PC-9 (cell line): ENCODE measurements at regions not wholly inside any gene's neighbourhood (a gene's known extent, or its start where the extent isn't known, plus 50 kb on each side); places are given as distances from the start of the nearest gene placed in this dataset.

Experiments used
- BruUV-seq: library from RNA; stranded (reverse); fragments of 400-500 nt; replicated peaks from 2 replicates; lab custom pipeline; 2021; lab: Mats Ljungman, UMichigan
- CTCF ChIA-PET: fragments of 300-600 bp; sonication (Branson Sonifier 250); formaldehyde crosslinking; loops from one replicate; lab custom pipeline; 2022; ENCODE audit warnings: antibody characterized with exemption; lab: Charles Lee
- POLR2A ChIA-PET: fragments of 300-600 bp; sonication (Branson Sonifier 250); formaldehyde crosslinking; loops from one replicate; lab custom pipeline; 2022; ENCODE audit warnings: antibody characterized with exemption; ENCODE audit not compliant: unreplicated experiment; lab: Charles Lee
- DNase-seq, 2 experiments: peaks; one replicate each; pipeline versions ENCODE4 v3.0.0 to v3.0.0-alpha.2; 2015 to 2022; ENCODE audit warnings: mixed read lengths in 1 of 2
- H2AFZ ChIP-seq: fragments of 200-600 bp; sonication (generic); 2 replicates; pipeline ENCODE4 v1.8.1; 2017; ENCODE audit warnings: antibody characterized with exemption
- H3F3A ChIP-seq: fragments of 200-600 bp; sonication (generic); 2 replicates; pipeline ENCODE4 v1.8.1; 2017; ENCODE audit warnings: antibody characterized with exemption, mild to moderate bottlenecking, low read depth; ENCODE audit not compliant: insufficient read depth
- H3K27ac ChIP-seq: fragments of 200-600 bp; sonication (generic); 2 replicates; pipeline ENCODE4 v1.6.1; 2016; ENCODE audit warnings: mixed run types
- H3K27me3 ChIP-seq: fragments of 200-600 bp; sonication (generic); 2 replicates; pipeline ENCODE4 v1.6.1; 2016; ENCODE audit warnings: low read depth, mixed run types; ENCODE audit not compliant: insufficient read depth
- H3K36me3 ChIP-seq: fragments of 200-600 bp; sonication (generic); 2 replicates; pipeline ENCODE4 v1.6.1; 2016; ENCODE audit warnings: low read depth, mixed run types
- H3K4me1 ChIP-seq: fragments of 200-600 bp; sonication (generic); replicated peaks from 2 replicates; pipeline ENCODE4 v1.6.1; 2016; ENCODE audit warnings: mixed run types; ENCODE audit not compliant: insufficient read depth
- H3K4me2 ChIP-seq: fragments of 200-600 bp; sonication (generic); 2 replicates; pipeline ENCODE4 v1.6.1; 2017; ENCODE audit warnings: mixed run types
- H3K4me3 ChIP-seq: fragments of 200-600 bp; sonication (generic); 2 replicates; pipeline ENCODE4 v1.6.1; 2016; ENCODE audit warnings: mixed run types
- H3K79me2 ChIP-seq: fragments of 200-600 bp; sonication (generic); 2 replicates; pipeline ENCODE4 v1.6.1; 2017; ENCODE audit warnings: low read depth, mixed run types
- H3K9me2 ChIP-seq: fragments of 200-600 bp; sonication (generic); 2 replicates; pipeline ENCODE4 v1.8.1; 2017; ENCODE audit warnings: mild to moderate bottlenecking; ENCODE audit not compliant: insufficient read depth
- H3K9me3 ChIP-seq: fragments of 200-600 bp; sonication (generic); 2 replicates; pipeline ENCODE4 v1.8.1; 2016; ENCODE audit warnings: low read depth; ENCODE audit not compliant: insufficient read depth
- H4K20me1 ChIP-seq: fragments of 200-600 bp; sonication (generic); 2 replicates; pipeline ENCODE4 v1.8.1; 2017; ENCODE audit not compliant: insufficient read depth
- EZH2 ChIP-seq: fragments of 200-600 bp; sonication (generic); IDR thresholded peaks from 2 replicates; pipeline ENCODE4 v1.8.0; 2017; ENCODE audit warnings: antibody characterized with exemption, low read depth
- intact Hi-C: fragments of 100-400 bp; cut with micrococcal nuclease; formaldehyde crosslinking; loops from one replicate; pipeline ENCODE4 v1.10.0; 2022; ENCODE audit not compliant: unreplicated experiment
- TF ChIP-seq, protein P1 (sequence below): fragments of 200-600 bp; sonication (generic); conservative IDR thresholded peaks from 2 replicates; pipeline ENCODE4 v1.6.1; 2017; ENCODE audit warnings: mixed run types, antibody characterized with exemption, mild to moderate bottlenecking, moderate library complexity

DNA sequence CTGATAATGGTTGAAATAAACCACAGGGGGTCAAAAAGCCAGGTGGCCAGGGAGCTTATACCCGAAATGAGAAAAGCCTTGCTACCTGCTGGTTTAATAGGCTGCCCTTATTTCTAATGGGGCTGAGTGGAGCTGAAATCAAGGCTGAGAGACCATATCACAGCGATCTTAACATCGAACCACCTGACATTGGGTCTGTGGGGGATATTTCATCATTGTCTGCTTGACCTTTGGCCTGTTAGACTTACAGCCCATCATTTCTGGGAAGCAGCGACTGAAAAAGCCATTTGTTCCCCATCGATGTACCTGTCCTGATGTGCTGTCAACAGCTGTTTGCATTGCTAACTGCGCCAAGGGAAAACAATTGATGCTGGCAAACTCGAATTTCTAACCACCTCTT lies 199.7 kb upstream of the SLC14A2 start:
- ChIA-PET POLR2A (no interaction called here), CTCF (no interaction called here)
- Histone ChIP-seq H3K36me3 (no peaks in the 10 kb centered on the region), H3K79me2 (no peaks in the 10 kb centered on the region), H3K27ac (no peak overlapping the region), H3K4me3 (no peak overlapping the region), H3F3A (peaks cover 3% of the 10 kb centered on the region; the same call in 1 of the 2 replicates), H3K9me3 (no peaks in the 10 kb centered on the region), H4K20me1 (no peaks in the 10 kb centered on the region), H3K27me3 (no peaks in the 10 kb centered on the region), H3K4me2 (no peak overlapping the region), H2AFZ (no peak overlapping the region), H3K4me1 (peaks cover 16% of the 10 kb centered on the region), H3K9me2 (no peaks in the 10 kb centered on the region)
- intact Hi-C loops, result no loop called here
- TF ChIP-seq, protein P1, sequence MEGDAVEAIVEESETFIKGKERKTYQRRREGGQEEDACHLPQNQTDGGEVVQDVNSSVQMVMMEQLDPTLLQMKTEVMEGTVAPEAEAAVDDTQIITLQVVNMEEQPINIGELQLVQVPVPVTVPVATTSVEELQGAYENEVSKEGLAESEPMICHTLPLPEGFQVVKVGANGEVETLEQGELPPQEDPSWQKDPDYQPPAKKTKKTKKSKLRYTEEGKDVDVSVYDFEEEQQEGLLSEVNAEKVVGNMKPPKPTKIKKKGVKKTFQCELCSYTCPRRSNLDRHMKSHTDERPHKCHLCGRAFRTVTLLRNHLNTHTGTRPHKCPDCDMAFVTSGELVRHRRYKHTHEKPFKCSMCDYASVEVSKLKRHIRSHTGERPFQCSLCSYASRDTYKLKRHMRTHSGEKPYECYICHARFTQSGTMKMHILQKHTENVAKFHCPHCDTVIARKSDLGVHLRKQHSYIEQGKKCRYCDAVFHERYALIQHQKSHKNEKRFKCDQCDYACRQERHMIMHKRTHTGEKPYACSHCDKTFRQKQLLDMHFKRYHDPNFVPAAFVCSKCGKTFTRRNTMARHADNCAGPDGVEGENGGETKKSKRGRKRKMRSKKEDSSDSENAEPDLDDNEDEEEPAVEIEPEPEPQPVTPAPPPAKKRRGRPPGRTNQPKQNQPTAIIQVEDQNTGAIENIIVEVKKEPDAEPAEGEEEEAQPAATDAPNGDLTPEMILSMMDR, result no peak
- no peak for TF ChIP-seq EZH2
- BruUV-seq, result no TSS peak
- no peak for DNase-seq

DNA sequence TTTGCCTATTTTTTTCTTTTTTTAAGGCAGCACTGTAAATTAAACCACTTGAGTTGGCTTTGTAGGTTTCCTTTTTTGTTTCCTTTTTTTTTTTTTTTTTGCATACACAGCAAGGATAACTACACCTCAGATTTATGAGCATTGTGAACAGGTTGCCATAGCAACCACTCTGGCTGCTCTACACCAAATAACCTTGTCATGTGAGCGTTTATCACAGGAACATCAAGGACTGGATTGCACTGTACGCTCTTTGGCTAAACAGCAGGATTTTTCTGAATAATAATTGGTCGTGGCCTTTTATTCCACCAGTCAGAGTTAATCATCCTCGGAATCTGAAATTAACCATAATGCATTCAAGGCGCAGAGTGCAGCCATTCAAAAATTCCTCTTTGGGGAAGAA lies 199.1 kb upstream of the SLC14A2 start:
- H3K27me3 ChIP-seq, result no peaks in the 10 kb centered on the region
- H3K36me3 ChIP-seq, result no peaks in the 10 kb centered on the region
- no peak for TF ChIP-seq EZH2
- TF ChIP-seq, protein P1, result no peak
- H3K4me3 ChIP-seq, result no peak overlapping the region
- no peak overlapping the region for H3K4me2 ChIP-seq
- H3F3A ChIP-seq, result peaks cover 3% of the 10 kb centered on the region; the same call in 1 of the 2 replicates
- no peak overlapping the region for H2AFZ ChIP-seq
- ChIA-PET POLR2A (no interaction called here), CTCF (no interaction called here)
- no peaks in the 10 kb centered on the region for H3K9me3 ChIP-seq
- DNase-seq, result no peak
- H4K20me1 ChIP-seq, result no peaks in the 10 kb centered on the region
- intact Hi-C loops, result no loop called here
- no peaks in the 10 kb centered on the region for H3K9me2 ChIP-seq
- BruUV-seq, result no TSS peak
- no peak overlapping the region for H3K27ac ChIP-seq
- peaks cover 16% of the 10 kb centered on the region for H3K4me1 ChIP-seq
- H3K79me2 ChIP-seq, result no peaks in the 10 kb centered on the region

- no peak overlapping the region for H3K27ac ChIP-seq
- BruUV-seq, result no TSS peak
- no peaks in the 10 kb centered on the region for H4K20me1 ChIP-seq
- DNase-seq, result no peak
- no peaks in the 10 kb centered on the region for H3K79me2 ChIP-seq
- intact Hi-C loops, result no loop called here
- H3K36me3 ChIP-seq, result no peaks in the 10 kb centered on the region
- H3K4me3 ChIP-seq, result no peak overlapping the region
- ChIA-PET POLR2A (no interaction called here), CTCF (no interaction called here)
- H3K27me3 ChIP-seq, result no peaks in the 10 kb centered on the region
- no peaks in the 10 kb centered on the region for H3K9me2 ChIP-seq
- no peak for TF ChIP-seq EZH2
- TF ChIP-seq, protein P1, result no peak
- H3K4me1 ChIP-seq, result peaks cover 13% of the 10 kb centered on the region
- H2AFZ ChIP-seq, result no peak overlapping the region
- no peaks in the 10 kb centered on the region for H3K9me3 ChIP-seq
- H3K4me2 ChIP-seq, result no peak overlapping the region
- peaks cover 3% of the 10 kb centered on the region; the same call in 1 of the 2 replicates for H3F3A ChIP-seq
These were observed 197.9 kb upstream of the SLC14A2 start for GRCh38 chr18:45417392-45417791.
